Common myeloid progenitor, CD34-positive (primary cell): ENCODE measurements at regions not wholly inside any gene's neighbourhood (a gene's known extent, or its start where the extent isn't known, plus 50 kb on each side); places are given as distances from the start of the nearest gene placed in this dataset.

Experiments used
- CTCF ChIA-PET: fragments of 350-600 bp; sonication (Branson Sonifier 250); formaldehyde crosslinking; loops from one replicate; lab custom pipeline; 2021; ENCODE audit warnings: antibody characterized with exemption; lab: Charles Lee
- POLR2A ChIA-PET: fragments of 350-600 bp; sonication (Branson Sonifier 250); formaldehyde crosslinking; loops from one replicate; lab custom pipeline; 2021; ENCODE audit warnings: antibody characterized with exemption; lab: Charles Lee
- DNase-seq, 3 donors: peaks; one replicate each; pipeline versions ENCODE4 v3.0.0 to v3.0.0-alpha.2; 2013
- H3K27ac ChIP-seq, 2 experiments: 1 replicate in 1 of 2; 2 replicates in 1 of 2; pipeline ENCODE4 v1.7.0; 2013; ENCODE audit warnings: inconsistent platforms in 2 of 2, low read length in 2 of 2, mild to moderate bottlenecking in 2 of 2, low read depth in 1 of 2, moderate library complexity in 1 of 2; ENCODE audit not compliant: severe bottlenecking in 2 of 2, insufficient read depth in 1 of 2, poor library complexity in 1 of 2
- H3K27me3 ChIP-seq, 5 experiments: replicated peaks in 2 of 5; 1 replicate in 3 of 5; 2 replicates in 2 of 5; pipeline versions ENCODE4 v1.6.1 to v1.7.0; 2013; ENCODE audit warnings: low read length in 4 of 5, mild to moderate bottlenecking in 2 of 5, moderate library complexity in 2 of 5, inconsistent platforms in 1 of 5; ENCODE audit not compliant: insufficient read depth in 5 of 5, control insufficient read depth in 4 of 5
- H3K36me3 ChIP-seq, 4 experiments: 1 replicate in 2 of 4; 2 replicates in 2 of 4; pipeline versions ENCODE4 v1.6.1 to v1.7.0; 2013; ENCODE audit warnings: low read length in 3 of 4, control low read depth in 1 of 4, mild to moderate bottlenecking in 1 of 4; ENCODE audit not compliant: control insufficient read depth in 4 of 4, insufficient read depth in 4 of 4
- H3K4me1 ChIP-seq, 4 experiments: 1 replicate in 3 of 4; 2 replicates in 1 of 4; pipeline versions ENCODE4 v1.6.1 to v1.7.1; 2013; ENCODE audit warnings: low read length in 3 of 4, mild to moderate bottlenecking in 3 of 4, control low read depth in 1 of 4, inconsistent platforms in 1 of 4, moderate library complexity in 1 of 4; ENCODE audit not compliant: control insufficient read depth in 4 of 4, insufficient read depth in 4 of 4; ENCODE audit errors: control extremely low read depth in 1 of 4
- H3K4me3 ChIP-seq, 7 experiments: 1 replicate in 4 of 7; 2 replicates in 3 of 7; pipeline versions ENCODE4 v1.5.1 to v1.7.0; 2013; ENCODE audit warnings: mild to moderate bottlenecking in 7 of 7, low read length in 6 of 7, moderate library complexity in 6 of 7, inconsistent platforms in 2 of 7, low read depth in 2 of 7, control low read depth in 1 of 7; ENCODE audit not compliant: insufficient read depth in 4 of 7, control insufficient read depth in 1 of 7; ENCODE audit errors: extremely low read depth in 1 of 7
- H3K9me3 ChIP-seq, 5 experiments: 1 replicate in 4 of 5; 2 replicates in 1 of 5; pipeline versions ENCODE4 v1.6.1 to v1.7.1; 2013; ENCODE audit warnings: low read length in 4 of 5, mild to moderate bottlenecking in 2 of 5, inconsistent platforms in 1 of 5, low read depth in 1 of 5, moderate library complexity in 1 of 5; ENCODE audit not compliant: control insufficient read depth in 4 of 5, insufficient read depth in 2 of 5; ENCODE audit errors: control extremely low read depth in 1 of 5
- WGBS: methylation state at CpG from one replicate; pipeline ENCODE4 v1.1.5; 2013; ENCODE audit not compliant: insufficient coverage; 5-methylcytosine and 5-hydroxymethylcytosine counted together

GRCh38 chr11:133724116-133724515 lies 121.2 kb downstream of the SPATA19 start:
- Histone ChIP-seq H3K27me3 (peaks cover 0 to 4% (median 0%) of the 10 kb centered on the region in 5 experiments), H3K27ac (no peak overlapping the region), H3K9me3 (no peaks in the 10 kb centered on the region), H3K36me3 (no peaks in the 10 kb centered on the region), H3K4me3 (no peak overlapping the region), H3K4me1 (no peaks in the 10 kb centered on the region)
- POLR2A ChIA-PET: no interaction called here
- no peak for DNase-seq
- CTCF ChIA-PET: no interaction called here
- WGBS: 84% methylated on average over 7 of the region's 7 CpGs

- Histone ChIP-seq H3K27ac (no peak overlapping the region), H3K9me3 (no peaks in the 10 kb centered on the region), H3K27me3 (peaks cover 0 to 4% (median 0%) of the 10 kb centered on the region in 5 experiments), H3K4me3 (no peak overlapping the region), H3K36me3 (no peaks in the 10 kb centered on the region), H3K4me1 (no peaks in the 10 kb centered on the region)
- WGBS: no CpG with 5 or more reads among the region's 1 CpG
- ChIA-PET CTCF (no interaction called here), POLR2A (no interaction called here)
- DNase-seq: no peak
Observed at GRCh38 chr11:133723056-133723455, 122.3 kb downstream of the SPATA19 start.

GRCh38 chr11:133720951-133721350 lies 124.4 kb downstream of the SPATA19 start:
- no peak overlapping the region for H3K4me3 ChIP-seq
- 89% methylated on average over 5 of the region's 6 CpGs for WGBS
- CTCF ChIA-PET: no interaction called here
- POLR2A ChIA-PET: no interaction called here
- no peaks in the 10 kb centered on the region for H3K36me3 ChIP-seq
- DNase-seq: no peak
- H3K9me3 ChIP-seq: no peaks in the 10 kb centered on the region
- H3K4me1 ChIP-seq: no peaks in the 10 kb centered on the region
- H3K27me3 ChIP-seq: peaks cover 0 to 6% (median 2%) of the 10 kb centered on the region in 5 experiments
- no peak overlapping the region for H3K27ac ChIP-seq

GRCh38 chr11:133719532-133720235 lies 125.6 kb downstream of the SPATA19 start:
- ChIA-PET CTCF (no interaction called here), POLR2A (no interaction called here)
- Histone ChIP-seq H3K4me3 (no peak overlapping the region), H3K4me1 (no peaks in the 10 kb centered on the region), H3K27me3 (peaks cover 0 to 17% (median 5%) of the 10 kb centered on the region in 5 experiments), H3K27ac (no peak overlapping the region), H3K9me3 (no peaks in the 10 kb centered on the region), H3K36me3 (no peaks in the 10 kb centered on the region)
- DNase-seq: no peak
- WGBS: 77% methylated on average over 11 of the region's 17 CpGs

GRCh38 chr11:133718831-133719230 lies 126.5 kb downstream of the SPATA19 start:
- Histone ChIP-seq H3K9me3 (no peaks in the 10 kb centered on the region), H3K4me1 (no peaks in the 10 kb centered on the region), H3K27me3 (peaks cover 0 to 23% (median 9%) of the 10 kb centered on the region in 5 experiments), H3K4me3 (no peak overlapping the region), H3K27ac (no peak overlapping the region), H3K36me3 (no peaks in the 10 kb centered on the region)
- no peak for DNase-seq
- CTCF ChIA-PET: no interaction called here
- 100% methylated on average over 2 of the region's 5 CpGs for WGBS
- POLR2A ChIA-PET: no interaction called here

GRCh38 chr11:133718238-133718637 lies 127.1 kb downstream of the SPATA19 start:
- WGBS: 86% methylated on average over 7 of the region's 7 CpGs
- ChIA-PET CTCF (no interaction called here), POLR2A (no interaction called here)

GRCh38 chr11:133716602-133717001 lies 128.7 kb downstream of the SPATA19 start:
- WGBS: 100% methylated on average over 4 of the region's 7 CpGs
- Histone ChIP-seq H3K27me3 (peaks cover 0 to 23% (median 11%) of the 10 kb centered on the region in 5 experiments), H3K4me3 (no peak overlapping the region), H3K27ac (no peak overlapping the region), H3K9me3 (no peaks in the 10 kb centered on the region), H3K36me3 (no peaks in the 10 kb centered on the region), H3K4me1 (no peaks in the 10 kb centered on the region)
- POLR2A ChIA-PET: no interaction called here
- CTCF ChIA-PET: no interaction called here
- DNase-seq: no peak

More at GRCh38 chr11:133718238-133718637, 127.1 kb downstream of the SPATA19 start:
- peaks cover 0 to 23% (median 11%) of the 10 kb centered on the region in 5 experiments for H3K27me3 ChIP-seq
- no peaks in the 10 kb centered on the region for H3K4me1 ChIP-seq
- H3K9me3 ChIP-seq: no peaks in the 10 kb centered on the region
- DNase-seq: no peak
- no peaks in the 10 kb centered on the region for H3K36me3 ChIP-seq
- no peak overlapping the region for H3K4me3 ChIP-seq
- H3K27ac ChIP-seq: no peak overlapping the region
